Osteocyte (in vitro differentiated cells): ENCODE measurements at regions not wholly inside any gene's neighbourhood (a gene's known extent, or its start where the extent isn't known, plus 50 kb on each side); places are given as distances from the start of the nearest gene placed in this dataset.

ENCODE experiments used
- DNase-seq: peaks from one replicate; pipeline ENCODE4 v3.0.0; 2021; ENCODE audit warnings: mixed read lengths; ENCODE audit not compliant: unreplicated experiment; ENCODE audit errors: extremely low spot score
- H3K27ac Mint-ChIP-seq: one replicate; pipeline ENCODE4 v1.8.0; 2021; ENCODE audit warnings: mild to moderate bottlenecking, mixed read lengths; ENCODE audit not compliant: unreplicated experiment
- H3K27me3 Mint-ChIP-seq: one replicate; pipeline ENCODE4 v1.8.0; 2021; ENCODE audit warnings: mixed read lengths; ENCODE audit not compliant: unreplicated experiment
- H3K36me3 Mint-ChIP-seq: one replicate; pipeline ENCODE4 v1.8.0; 2021; ENCODE audit warnings: mixed read lengths; ENCODE audit not compliant: unreplicated experiment
- H3K4me1 Mint-ChIP-seq: one replicate; pipeline ENCODE4 v1.8.0; 2021; ENCODE audit warnings: mixed read lengths; ENCODE audit not compliant: unreplicated experiment
- H3K4me3 Mint-ChIP-seq: one replicate; pipeline ENCODE4 v1.8.0; 2021; ENCODE audit warnings: mild to moderate bottlenecking, moderate library complexity, mixed read lengths; ENCODE audit not compliant: unreplicated experiment
- H3K9me3 Mint-ChIP-seq: one replicate; pipeline ENCODE4 v1.8.0; 2021; ENCODE audit warnings: mixed read lengths; ENCODE audit not compliant: unreplicated experiment
- TF ChIP-seq, protein P1 (sequence below): fragments of 200-600 bp; sonication (generic); IDR thresholded peaks from 2 replicates; pipeline ENCODE4 v1.5.0; 2021; ENCODE audit warnings: antibody characterized with exemption, mild to moderate bottlenecking, moderate library complexity

DNA sequence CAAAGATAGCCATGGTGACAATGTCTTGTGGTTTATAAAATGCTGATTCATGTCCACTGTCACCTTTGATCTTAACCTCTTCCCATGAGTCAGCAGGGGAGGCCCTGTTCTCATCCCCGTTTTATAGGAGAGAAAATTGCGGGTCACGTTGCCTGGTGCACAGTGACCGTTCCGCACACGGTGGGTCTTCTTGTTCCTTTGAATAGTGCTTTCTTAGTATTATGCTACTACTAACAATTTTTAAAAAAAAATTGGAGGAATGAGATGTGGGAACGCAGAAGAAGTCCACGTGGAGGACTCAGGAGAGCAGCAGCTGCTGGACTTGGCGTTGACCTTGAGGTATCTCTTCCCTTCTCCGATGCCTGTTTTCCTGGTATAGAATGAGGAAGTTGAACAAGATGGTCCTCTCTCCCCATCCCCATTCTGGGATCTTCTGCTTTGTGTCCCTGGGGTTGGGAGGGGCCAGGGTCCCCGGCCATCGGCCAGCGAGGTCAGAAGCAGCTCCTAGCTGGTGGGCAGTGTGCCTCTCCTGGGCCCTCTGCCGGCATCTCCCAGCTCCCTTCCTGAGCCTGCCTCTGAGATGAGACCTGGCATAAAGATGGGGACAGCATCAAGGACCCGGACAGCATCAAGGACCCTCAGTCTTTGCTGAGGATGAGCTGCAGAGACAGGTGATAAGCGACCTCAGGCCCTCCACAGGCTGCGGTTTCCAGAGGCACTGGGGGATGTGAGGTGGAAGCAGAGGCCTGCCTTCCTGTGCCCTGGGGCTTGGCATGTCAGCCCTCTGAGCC is 143.9 kb downstream of the C9orf50 start:
- no peaks in the 10 kb centered on the region for H3K27me3 Mint-ChIP-seq
- peaks cover 64% of the 10 kb centered on the region for H3K4me1 Mint-ChIP-seq
- H3K27ac Mint-ChIP-seq: no peak overlapping the region
- no peaks in the 10 kb centered on the region for H3K9me3 Mint-ChIP-seq
- DNase-seq: no peak
- H3K4me3 Mint-ChIP-seq: no peak overlapping the region
- no peaks in the 10 kb centered on the region for H3K36me3 Mint-ChIP-seq
- TF ChIP-seq, protein P1, sequence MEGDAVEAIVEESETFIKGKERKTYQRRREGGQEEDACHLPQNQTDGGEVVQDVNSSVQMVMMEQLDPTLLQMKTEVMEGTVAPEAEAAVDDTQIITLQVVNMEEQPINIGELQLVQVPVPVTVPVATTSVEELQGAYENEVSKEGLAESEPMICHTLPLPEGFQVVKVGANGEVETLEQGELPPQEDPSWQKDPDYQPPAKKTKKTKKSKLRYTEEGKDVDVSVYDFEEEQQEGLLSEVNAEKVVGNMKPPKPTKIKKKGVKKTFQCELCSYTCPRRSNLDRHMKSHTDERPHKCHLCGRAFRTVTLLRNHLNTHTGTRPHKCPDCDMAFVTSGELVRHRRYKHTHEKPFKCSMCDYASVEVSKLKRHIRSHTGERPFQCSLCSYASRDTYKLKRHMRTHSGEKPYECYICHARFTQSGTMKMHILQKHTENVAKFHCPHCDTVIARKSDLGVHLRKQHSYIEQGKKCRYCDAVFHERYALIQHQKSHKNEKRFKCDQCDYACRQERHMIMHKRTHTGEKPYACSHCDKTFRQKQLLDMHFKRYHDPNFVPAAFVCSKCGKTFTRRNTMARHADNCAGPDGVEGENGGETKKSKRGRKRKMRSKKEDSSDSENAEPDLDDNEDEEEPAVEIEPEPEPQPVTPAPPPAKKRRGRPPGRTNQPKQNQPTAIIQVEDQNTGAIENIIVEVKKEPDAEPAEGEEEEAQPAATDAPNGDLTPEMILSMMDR: no peak

DNA sequence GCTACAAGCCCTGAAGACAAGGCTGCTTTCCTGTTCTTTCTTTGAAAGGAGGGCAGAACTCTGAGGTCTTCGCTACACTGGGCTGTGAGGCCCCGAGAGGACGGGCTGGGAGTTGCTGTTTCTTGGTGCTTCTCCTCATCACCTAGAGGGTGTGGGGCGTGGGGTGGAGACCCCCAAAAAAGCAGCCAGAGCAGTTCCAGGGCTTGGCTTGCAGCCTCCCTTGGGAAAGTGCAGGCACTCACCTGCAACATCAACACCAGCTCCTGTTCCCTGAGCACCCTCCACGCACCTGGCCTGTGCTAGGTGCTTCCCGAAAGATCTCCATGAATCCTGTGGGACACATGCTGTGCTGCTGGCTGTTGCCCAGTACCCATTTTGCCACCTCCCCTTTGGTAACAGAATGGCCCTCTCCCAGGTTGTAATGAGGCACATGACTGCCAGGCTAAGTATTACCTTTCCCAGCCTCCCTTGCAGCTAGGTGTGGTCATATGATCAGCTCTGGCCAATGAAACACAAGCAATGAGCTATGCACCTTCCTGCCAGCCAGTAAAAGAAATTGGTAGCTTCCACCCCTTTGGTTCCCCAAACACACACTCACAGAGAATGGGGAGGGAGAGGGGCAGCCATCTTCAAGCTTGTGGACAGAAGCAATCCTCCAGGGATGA is 146.0 kb downstream of the C9orf50 start:
- no peak for DNase-seq
- Mint-ChIP-seq H3K27ac (peak overlapping the region; percentile 89), H3K27me3 (no peaks in the 10 kb centered on the region), H3K4me1 (peaks cover 61% of the 10 kb centered on the region), H3K9me3 (no peaks in the 10 kb centered on the region), H3K36me3 (no peaks in the 10 kb centered on the region), H3K4me3 (no peak overlapping the region)
- TF ChIP-seq, protein P1: no peak

DNA sequence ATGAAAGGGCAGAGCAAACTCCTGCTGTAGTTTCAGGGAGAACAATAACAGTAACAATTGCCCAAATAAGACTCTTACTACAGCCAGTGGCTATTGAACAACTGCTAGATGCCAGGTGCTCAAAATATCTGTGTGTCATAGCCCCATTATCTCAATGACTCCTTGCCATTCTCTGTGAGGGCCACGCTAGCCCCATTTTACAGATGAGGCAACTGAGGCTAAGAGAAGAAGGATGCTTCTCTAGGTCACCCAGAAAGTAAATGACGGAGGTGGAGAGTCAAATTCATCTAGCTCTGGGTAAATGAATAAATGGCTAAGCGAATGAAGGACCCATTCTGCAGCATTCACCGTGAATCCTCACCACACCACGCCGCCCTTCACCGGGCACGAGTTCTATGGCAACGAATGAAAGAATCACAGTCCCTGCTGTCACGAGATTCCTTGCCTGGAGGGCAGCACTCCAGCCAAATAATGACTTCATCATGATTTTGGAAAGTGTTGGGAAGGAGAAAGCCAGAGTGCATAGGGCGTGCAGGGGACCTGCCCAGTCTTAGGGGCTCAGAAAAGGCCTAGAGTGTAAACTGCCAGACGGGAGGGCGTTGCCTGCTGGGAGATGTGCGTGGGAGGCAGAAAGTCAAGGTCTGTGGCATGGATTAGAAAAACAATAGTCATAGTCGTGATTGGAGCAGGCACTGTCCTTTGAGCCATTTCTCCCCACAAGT is 147.2 kb downstream of the C9orf50 start:
- Mint-ChIP-seq H3K9me3 (no peaks in the 10 kb centered on the region), H3K4me3 (no peak overlapping the region), H3K27ac (peak overlapping the region; percentile 89), H3K36me3 (no peaks in the 10 kb centered on the region), H3K4me1 (peaks cover 57% of the 10 kb centered on the region), H3K27me3 (no peaks in the 10 kb centered on the region)
- TF ChIP-seq, protein P1: no peak
- DNase-seq: no peak

DNA sequence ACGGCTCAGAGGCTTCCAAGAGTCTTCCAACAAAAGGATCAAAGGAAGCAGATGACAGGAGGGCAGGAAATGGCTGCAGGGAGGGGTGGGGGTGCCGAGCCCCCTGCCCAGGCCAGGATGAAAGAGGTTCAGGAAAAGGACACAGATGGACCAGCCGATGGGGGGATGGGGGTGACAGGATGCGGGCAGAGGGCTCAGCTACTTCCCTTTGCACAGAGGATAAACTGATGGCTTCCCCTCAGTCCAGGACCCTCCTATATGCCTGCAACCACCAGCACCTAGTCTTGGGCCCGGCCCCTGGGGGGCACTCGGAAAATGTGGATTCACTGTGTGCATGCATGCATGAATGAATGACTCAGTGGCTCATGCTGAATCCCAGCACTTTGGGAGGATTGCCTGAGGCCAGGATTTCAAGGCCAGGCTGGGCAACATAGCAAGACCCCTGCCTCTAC is 148.2 kb downstream of the C9orf50 start:
- Mint-ChIP-seq H3K27ac (peak overlapping the region; percentile 89), H3K36me3 (no peaks in the 10 kb centered on the region), H3K9me3 (no peaks in the 10 kb centered on the region), H3K4me1 (peaks cover 61% of the 10 kb centered on the region), H3K4me3 (no peak overlapping the region), H3K27me3 (no peaks in the 10 kb centered on the region)
- no peak for DNase-seq
- TF ChIP-seq, protein P1: no peak
